NB4 (cell line): ENCODE measurements at regions not wholly inside any gene's neighbourhood (a gene's known extent, or its start where the extent isn't known, plus 50 kb on each side); places are given as distances from the start of the nearest gene placed in this dataset.

Experiments used
- CTCF ChIP-seq: IDR thresholded peaks from one replicate; pipeline ENCODE4 v1.5.1; 2012; ENCODE audit warnings: low read depth, low read length
- MAX ChIP-seq: IDR thresholded peaks from 2 replicates; pipeline ENCODE4 v1.6.1; 2011; ENCODE audit warnings: low read depth, low read length
- MYC ChIP-seq: IDR thresholded peaks from 2 replicates; pipeline ENCODE4 v1.6.1; 2011; ENCODE audit warnings: low read depth, low read length
- POLR2A ChIP-seq: IDR thresholded peaks from 2 replicates; pipeline ENCODE4 v1.6.1; 2011; ENCODE audit warnings: mild to moderate bottlenecking; ENCODE audit not compliant: insufficient read length; ENCODE audit errors: extremely low read depth

GRCh38 chr1:242639104-242639503, 114.6 kb upstream of the PLD5 start:
- no peak for TF ChIP-seq MAX
- no peak for TF ChIP-seq MYC
- no peak for TF ChIP-seq CTCF
- TF ChIP-seq POLR2A, result no peak
